Anterior cingulate cortex (tissue), 58 donors: ENCODE measurements at regions not wholly inside any gene's neighbourhood (a gene's known extent, or its start where the extent isn't known, plus 50 kb on each side); places are given as distances from the start of the nearest gene placed in this dataset.

ENCODE experiments used
- DNase-seq, 58 donors: peaks; one replicate each; lab custom pipeline; 2025; lab: John Stamatoyannopoulos, UW

GRCh38 chr20:60210779-60211617 is 252.8 kb downstream of the CDH26 start:
- DNase-seq, result peak in 51 of 58 donors; percentile 8 to 77 (median 36)

DNA sequence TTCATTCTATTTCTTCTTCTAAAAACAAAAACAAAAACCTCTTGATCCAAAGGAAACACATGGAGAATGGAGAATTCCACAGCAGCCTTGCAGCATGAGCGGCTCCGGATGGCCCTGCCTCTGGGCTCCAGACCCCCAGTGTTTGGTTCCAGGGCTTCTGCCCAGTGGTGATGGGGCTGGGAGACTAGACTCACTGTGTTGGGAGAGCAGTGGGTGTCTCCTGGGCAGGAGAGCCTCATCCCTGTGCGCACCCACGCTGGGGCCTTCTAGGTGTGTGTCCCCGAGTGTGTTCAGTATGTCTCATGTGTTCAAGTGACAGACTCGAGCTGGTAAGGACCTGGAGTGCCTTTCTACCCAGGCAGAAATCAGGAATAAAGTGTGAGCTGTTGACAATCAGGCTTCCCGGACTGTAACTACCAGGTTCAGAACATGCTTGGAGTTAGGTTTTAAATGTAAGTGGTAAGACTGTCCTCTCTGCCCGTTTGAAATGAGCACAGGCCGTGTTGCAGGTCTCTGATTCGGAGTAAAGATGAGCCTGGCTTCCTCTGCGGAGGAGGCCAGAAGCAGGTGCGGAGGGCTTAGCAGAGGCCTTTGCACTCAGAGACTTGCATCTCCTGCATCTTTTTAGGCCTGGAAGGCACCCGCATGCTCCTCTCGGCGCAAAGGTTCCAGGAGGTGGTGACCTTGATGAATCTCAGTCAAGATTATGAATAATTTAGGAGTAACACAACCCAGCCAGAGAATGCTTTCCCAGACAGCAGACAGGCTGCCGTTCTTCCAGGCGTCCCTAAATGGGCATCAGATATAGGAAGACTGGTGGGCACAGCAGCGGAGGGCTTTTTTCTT is 253.6 kb downstream of the CDH26 start:
- DNase-seq, result no peak

DNA sequence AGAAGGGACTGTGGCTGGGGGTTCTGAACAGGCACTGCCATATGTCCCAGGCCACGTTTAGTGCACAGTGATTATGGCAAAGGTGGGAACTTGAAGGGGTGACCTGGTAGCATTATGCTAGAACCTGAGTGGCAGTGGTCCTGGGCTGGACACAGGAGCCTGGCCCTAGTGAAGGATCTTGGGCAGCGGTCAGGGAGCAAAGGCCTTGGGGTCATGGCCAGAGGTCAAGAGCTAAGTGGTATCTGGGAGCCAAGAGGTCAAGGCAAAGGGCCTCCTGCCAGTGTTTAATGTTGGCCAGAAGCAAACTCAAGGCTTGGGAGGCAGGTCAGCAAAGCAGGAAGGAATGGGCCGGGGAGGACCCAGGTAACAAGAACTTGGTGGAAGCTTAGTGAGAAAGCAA is 254.5 kb downstream of the CDH26 start:
- DNase-seq, result no peak

DNA sequence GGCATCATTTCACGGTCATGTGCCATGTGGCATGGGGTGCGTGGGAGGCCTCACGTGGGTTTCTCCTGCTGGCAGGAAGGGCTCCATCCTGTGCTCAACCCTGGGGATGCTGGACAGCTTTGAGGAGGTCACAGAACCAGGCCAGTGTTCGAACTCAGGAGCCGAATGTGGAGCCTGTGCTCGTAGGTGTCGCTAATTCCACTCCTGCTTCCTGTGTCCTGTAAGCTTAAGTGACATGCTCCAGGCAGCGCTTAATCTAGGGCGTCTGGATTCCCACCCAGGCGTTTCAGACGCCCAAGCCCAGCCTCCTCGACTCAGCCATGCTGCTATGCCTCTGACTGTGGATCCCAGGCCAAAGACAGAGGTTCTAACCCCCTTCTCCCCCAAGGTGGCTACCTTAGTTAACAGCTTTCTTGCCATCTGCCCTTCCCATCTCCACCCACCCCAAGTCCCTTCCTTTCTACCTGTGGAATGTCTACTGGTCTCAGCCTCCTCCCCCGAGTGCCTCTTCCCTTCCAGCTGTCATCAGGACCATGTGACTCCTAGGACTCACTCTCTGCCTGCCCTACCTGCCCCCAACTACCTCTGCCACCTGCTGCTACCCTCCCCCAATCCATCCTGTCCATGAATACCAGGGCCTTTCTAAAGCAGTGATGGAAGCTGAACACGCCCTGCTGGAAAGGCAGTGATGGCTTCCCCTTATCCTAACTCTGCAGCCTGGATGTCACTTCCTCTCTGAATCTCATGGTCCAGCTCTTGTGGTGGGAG is 255.1 kb downstream of the CDH26 start:
- DNase-seq, result no peak

DNA sequence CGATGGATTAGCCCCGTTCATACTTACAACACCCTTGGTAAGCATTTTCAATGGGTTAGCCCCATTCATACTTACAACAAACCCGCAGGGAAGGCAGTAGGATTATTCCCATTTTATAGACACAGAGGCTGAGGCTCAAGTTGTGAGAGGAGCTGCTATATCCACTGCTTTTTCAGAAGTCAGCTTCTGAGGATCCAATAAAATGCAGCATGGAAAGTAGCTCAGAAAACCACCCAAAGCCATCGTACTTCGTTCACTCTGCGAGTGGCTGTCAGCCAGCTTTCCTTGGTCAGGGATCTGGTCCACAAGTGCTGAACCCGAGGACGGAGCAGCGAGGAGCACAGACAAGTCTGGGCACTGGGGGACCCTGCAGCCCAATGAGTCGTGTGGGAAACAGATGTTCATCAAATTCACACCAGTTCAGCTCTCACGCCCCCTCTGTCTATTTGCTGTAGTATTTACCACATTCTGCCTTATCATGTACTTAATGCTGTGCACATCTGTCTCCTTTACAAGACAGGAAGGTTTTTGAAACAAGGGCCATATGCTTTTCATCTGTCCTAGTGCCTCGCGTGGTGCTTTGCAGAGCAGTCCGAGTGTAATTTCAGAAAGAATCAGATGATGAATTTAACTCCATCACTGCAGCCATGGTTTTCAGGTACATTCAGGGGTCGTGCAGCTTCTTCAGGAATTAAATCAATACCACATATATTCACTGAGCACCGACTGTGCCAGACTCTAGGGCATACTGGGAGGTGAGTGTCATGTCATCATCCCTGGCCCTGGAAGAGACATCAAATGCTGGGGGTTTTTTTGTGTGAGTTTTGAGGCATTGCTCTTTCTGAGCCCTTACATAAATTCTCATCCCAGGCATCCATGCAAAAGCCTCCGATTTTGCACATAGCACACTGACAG is 256.9 kb downstream of the CDH26 start:
- DNase-seq, result no peak

DNA sequence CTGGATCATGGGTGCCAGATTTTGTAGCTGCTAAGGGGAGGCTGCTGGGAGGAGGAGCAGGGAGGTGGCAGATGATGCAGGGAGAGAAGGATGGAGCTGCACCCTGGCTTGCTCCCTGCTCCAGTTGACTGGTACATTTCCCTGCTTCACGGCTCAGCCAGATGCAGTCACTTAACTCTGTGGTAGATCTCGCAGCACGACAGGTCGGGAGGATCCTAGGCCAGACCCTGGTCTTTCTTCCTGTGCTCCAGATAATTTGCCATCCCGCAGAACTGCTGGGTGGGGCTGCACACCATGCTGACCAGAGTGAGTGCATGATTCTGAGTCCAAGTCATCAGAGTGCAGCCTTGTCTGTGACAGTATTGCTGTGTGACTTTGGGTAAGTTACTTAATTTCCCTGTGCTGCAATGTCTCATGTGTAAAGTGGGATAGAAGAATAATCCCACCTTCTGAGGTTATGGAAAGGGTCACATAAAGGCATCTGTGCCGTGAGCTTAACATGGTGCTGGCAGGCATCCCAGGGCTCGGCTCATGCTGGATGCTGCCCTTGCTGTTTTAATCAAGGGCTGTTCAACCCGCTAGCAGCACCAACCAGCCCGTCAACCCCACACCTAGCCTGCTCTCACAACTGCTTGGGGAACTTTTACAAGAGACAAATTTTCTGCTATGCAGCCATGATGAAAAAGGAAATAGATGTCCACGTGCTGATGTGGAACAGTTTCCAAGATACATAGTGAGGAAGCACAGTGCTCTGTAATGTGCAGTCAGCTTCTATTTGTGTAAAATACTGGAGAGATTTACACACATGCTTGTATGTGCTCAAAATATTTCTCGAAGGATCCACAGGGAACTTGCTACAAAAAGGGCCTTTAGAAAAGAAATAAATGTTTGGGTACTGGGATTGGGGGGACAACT is 257.9 kb downstream of the CDH26 start:
- DNase-seq, result peak in 1 of 58 donors; percentile 1

- no peak for DNase-seq
Measured at GRCh38 chr20:60219231-60219630, 261.0 kb downstream of the CDH26 start.

- no peak for DNase-seq
Measured at GRCh38 chr20:60219984-60220562, 261.9 kb downstream of the CDH26 start.

DNA sequence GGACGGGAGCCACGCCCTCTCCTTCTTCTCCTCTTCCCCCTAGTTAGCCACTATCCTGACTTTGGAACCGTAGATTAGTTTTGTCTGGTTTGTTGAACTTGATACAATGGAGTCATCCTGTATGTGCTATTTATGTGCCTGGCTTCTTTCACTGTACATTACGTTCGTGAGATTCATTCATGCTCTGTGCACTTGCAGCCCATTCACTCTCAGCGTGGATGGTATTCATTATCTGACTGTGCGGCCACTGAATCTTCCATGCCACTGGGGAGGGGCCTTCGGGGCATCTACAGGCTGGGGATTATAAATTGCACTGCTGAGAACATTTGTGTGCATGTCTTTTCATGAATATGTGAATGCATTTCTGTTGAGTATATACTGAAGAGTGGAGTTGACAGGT is 262.5 kb downstream of the CDH26 start:
- no peak for DNase-seq

DNA sequence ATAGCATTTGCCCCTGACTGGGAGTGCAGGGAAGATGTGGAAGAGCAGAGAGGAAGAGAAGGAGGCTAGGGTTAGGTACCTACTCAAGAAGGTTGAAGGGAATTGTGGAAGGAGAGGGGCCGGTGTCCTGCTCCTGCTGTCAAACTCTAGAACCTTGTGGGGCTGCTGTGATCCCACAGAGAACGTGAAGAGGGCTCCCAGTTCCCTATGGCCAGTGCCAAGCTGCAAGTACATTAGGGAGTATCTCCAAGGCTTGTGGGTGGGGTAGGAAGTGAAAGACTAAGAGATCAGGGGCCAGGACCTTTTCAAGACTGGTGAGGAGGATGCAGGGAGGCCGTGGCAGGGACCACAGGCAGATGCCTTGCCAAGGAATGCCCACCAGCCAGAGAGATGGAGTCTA is 263.4 kb downstream of the CDH26 start:
- no peak for DNase-seq

DNA sequence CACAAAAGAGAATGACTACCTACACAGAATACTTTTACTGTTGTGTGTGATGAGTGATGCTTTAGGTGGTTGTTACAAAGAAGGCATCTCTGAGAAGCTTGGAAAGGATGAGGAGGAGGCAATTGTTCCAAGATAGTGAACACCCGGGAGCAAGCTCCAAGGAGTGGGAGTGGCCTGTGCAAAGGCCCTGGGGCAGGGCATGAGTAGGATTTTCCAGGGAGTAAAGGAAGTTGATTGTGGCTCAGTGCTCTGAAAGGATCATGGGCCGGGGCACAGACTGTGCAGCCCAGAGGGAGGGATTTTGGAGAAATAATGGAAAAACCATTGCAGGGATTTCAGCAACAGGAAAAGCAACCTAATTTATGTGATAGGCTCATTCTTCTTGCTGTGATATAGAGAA is 264.3 kb downstream of the CDH26 start:
- DNase-seq, result no peak

GRCh38 chr20:60223174-60223573 is 265.0 kb downstream of the CDH26 start:
- DNase-seq, result no peak

DNA sequence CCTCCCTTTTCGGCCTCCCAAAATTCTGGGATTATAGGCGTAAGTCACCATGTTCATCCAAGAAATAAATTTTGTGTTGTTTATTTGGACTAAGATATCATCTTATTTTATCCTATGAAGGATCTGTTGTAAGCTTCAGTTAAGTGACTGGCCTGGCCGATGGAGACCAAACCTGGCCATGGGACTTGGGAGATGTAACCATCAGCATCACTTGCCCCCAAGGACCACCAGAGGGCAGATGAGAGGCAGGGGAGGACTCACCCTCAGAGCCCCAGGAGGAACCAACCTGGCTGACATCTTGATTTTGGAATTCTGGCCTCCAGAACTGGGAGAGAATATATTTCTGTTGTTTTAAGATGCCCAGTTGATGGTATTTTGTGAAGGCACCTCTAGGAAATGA is 266.7 kb downstream of the CDH26 start:
- DNase-seq, result no peak

- DNase-seq, result no peak
Measured at GRCh38 chr20:60228255-60228654, 270.0 kb downstream of the CDH26 start.

DNA sequence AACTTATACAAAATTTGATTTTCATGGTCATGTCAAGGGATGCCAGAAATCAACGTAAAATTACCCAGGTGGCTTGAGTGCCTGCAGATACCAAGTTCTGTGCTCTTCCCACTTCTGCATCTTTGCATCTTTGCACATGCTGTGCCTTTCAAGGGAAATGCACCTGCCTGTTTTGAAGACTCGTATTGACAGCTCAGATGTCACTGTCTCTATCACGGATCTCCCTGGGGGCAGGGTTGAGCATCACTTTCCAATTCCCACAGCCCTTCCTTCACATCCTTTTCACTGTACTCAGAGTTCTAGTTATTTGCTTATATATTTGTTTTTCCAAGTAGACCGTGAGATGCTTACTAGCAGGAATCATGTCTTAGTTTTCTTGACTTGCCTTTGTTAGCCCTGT is 274.2 kb downstream of the CDH26 start:
- DNase-seq, result no peak

DNA sequence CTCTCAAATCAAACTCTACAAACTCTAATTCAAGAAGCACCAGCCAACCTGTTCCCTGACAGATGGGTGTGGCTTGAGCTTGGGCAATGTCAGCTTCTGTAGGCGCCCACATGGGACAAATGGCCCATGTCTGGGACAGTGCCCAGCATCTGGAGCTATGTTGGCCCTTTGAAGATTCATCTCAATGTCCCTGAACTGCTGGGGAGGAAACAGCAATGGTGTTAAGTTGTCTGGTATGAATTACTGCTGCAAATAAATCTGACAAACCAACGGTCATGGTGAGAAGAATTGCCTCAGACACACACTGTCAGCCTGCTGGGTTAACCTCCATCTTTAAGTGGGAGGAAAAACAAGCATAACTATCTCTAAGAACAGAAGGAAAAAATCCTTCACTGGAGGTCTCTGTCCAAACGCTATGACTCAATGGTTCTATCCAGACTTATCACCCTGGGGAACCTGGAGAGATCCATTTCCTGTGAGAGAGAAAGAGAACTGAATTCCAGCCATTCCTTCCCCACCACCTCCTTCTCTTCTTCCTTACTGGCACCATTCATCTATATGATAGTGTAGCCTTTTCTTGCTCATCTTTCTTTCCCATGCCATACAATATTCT is 274.9 kb downstream of the CDH26 start:
- DNase-seq, result no peak

- DNase-seq, result no peak
Measured at GRCh38 chr20:60236613-60237012, 278.4 kb downstream of the CDH26 start.

DNA sequence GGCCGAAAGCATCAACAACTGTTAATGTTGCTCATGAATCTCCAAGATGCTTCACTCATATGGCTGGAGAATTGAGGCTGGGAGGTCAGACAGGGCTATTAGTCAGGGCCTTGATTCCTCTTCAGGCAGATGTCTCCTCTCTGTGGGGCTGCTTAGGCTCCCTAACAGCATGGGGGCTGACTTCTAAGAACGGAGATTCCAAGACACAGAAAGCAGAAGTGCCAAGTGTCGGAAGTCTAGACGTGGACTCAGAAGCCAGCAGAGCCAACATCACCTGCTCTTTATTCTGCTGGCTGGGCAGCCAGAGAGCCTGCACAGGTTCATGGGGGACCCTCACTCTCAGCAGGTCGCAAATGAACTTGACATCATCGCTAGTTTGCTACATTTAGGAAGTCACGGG is 279.8 kb downstream of the CDH26 start:
- no peak for DNase-seq
